ENCODE measurements at regions not wholly inside any gene's neighbourhood (a gene's known extent, or its start where the extent isn't known, plus 50 kb on each side); places are given as distances from the start of the nearest gene placed in this dataset.

GRCh38 chr17:63358111-63358839 lies 87.8 kb downstream of the CYB561 start:
- Histone ChIP-seq H3K36me3 (no peaks in the 10 kb centered on the region), H3K4me1 (peaks cover 0 to 31% (median 24%) of the 10 kb centered on the region in 4 donors), H3K27ac (no peak overlapping the region), H3K27me3 (no peaks in the 10 kb centered on the region), H3K9me3 (no peaks in the 10 kb centered on the region), H3K4me3 (no peak overlapping the region)
- DNase-seq, result no peak
- WGBS, 2 donors, result 88 to 91% methylated on average over 6 of the region's 6 CpGs
- intact Hi-C loops (cut with DNase I), result no loop called here
- no peak for TF ChIP-seq EP300 (IDR thresholded peaks at IDR 0.05)
- no peak for TF ChIP-seq POLR2A (IDR thresholded peaks at IDR 0.05)
- no peak for TF ChIP-seq POLR2AphosphoS5 (IDR thresholded peaks at IDR 0.05)
- TF ChIP-seq CTCF (IDR thresholded peaks at IDR 0.05), result no peak

GRCh38 chr17:63358956-63359355 lies 87.2 kb downstream of the CYB561 start:
- intact Hi-C loops (cut with DNase I), result no loop called here
- WGBS, 2 donors, result 92 to 95% methylated on average over 3 of the region's 3 CpGs
- Histone ChIP-seq H3K27me3 (no peaks in the 10 kb centered on the region), H3K36me3 (no peaks in the 10 kb centered on the region), H3K4me3 (no peak overlapping the region), H3K27ac (no peak overlapping the region), H3K9me3 (no peaks in the 10 kb centered on the region), H3K4me1 (peaks cover 0 to 30% (median 22%) of the 10 kb centered on the region in 4 donors)
- TF ChIP-seq POLR2A (IDR thresholded peaks at IDR 0.05) (no peak), POLR2AphosphoS5 (IDR thresholded peaks at IDR 0.05) (no peak), EP300 (IDR thresholded peaks at IDR 0.05) (no peak), CTCF (IDR thresholded peaks at IDR 0.05) (no peak)
- DNase-seq, result no peak

GRCh38 chr17:63361182-63361581 lies 84.9 kb downstream of the CYB561 start:
- no peak overlapping the region for H3K27ac ChIP-seq
- H3K9me3 ChIP-seq, result no peaks in the 10 kb centered on the region
- TF ChIP-seq POLR2AphosphoS5 (IDR thresholded peaks at IDR 0.05), result no peak
- no peak for TF ChIP-seq CTCF (IDR thresholded peaks at IDR 0.05)
- no peak for TF ChIP-seq POLR2A (IDR thresholded peaks at IDR 0.05)
- no peak for TF ChIP-seq EP300 (IDR thresholded peaks at IDR 0.05)
- intact Hi-C loops (cut with DNase I), result no loop called here
- no peak overlapping the region for H3K4me3 ChIP-seq
- no peaks in the 10 kb centered on the region for H3K36me3 ChIP-seq
- 92 to 94% methylated on average over 7 of the region's 7 CpGs for WGBS, 2 donors
- H3K27me3 ChIP-seq, result no peaks in the 10 kb centered on the region
- H3K4me1 ChIP-seq, result peaks cover 0 to 40% (median 29%) of the 10 kb centered on the region in 4 donors
- no peak for DNase-seq

GRCh38 chr17:63362115-63362514 lies 84.0 kb downstream of the CYB561 start:
- no peaks in the 10 kb centered on the region for H3K36me3 ChIP-seq
- intact Hi-C loops (cut with DNase I), result no loop called here
- DNase-seq, result no peak
- peaks cover 0 to 39% (median 27%) of the 10 kb centered on the region in 4 donors for H3K4me1 ChIP-seq
- H3K27ac ChIP-seq, result no peak overlapping the region
- 85 to 92% methylated on average over 2 of the region's 2 CpGs for WGBS, 2 donors
- H3K27me3 ChIP-seq, result no peaks in the 10 kb centered on the region
- H3K9me3 ChIP-seq, result no peaks in the 10 kb centered on the region
- no peak overlapping the region for H3K4me3 ChIP-seq
- no peak for TF ChIP-seq CTCF (IDR thresholded peaks at IDR 0.05)
- TF ChIP-seq EP300 (IDR thresholded peaks at IDR 0.05), result no peak
- no peak for TF ChIP-seq POLR2A (IDR thresholded peaks at IDR 0.05)
- no peak for TF ChIP-seq POLR2AphosphoS5 (IDR thresholded peaks at IDR 0.05)

GRCh38 chr17:63364387-63364786 lies 81.7 kb downstream of the CYB561 start:
- Histone ChIP-seq H3K36me3 (no peaks in the 10 kb centered on the region), H3K27ac (no peak overlapping the region), H3K4me3 (no peak overlapping the region), H3K4me1 (peaks cover 0 to 31% (median 23%) of the 10 kb centered on the region in 4 donors), H3K27me3 (no peaks in the 10 kb centered on the region), H3K9me3 (no peaks in the 10 kb centered on the region)
- no peak for TF ChIP-seq POLR2A (IDR thresholded peaks at IDR 0.05)
- peak in 2 of 4 donors; percentile 19 to 27 for TF ChIP-seq POLR2AphosphoS5 (IDR thresholded peaks at IDR 0.05)
- no peak for TF ChIP-seq EP300 (IDR thresholded peaks at IDR 0.05)
- WGBS, 2 donors, result 44 to 63% methylated on average over 2 of the region's 2 CpGs
- DNase-seq, result no peak
- intact Hi-C loops (cut with DNase I), result no loop called here
